GM21367 (cell line): ENCODE measurements at regions not wholly inside any gene's neighbourhood (a gene's known extent, or its start where the extent isn't known, plus 50 kb on each side); places are given as distances from the start of the nearest gene placed in this dataset.
"Not testable (repeated sequence)": the region's sequence is repeated elsewhere in the genome, so short reads cannot be mapped to it uniquely, and the experiment has no call there.

Experiments used
- ATAC-seq: cut with Tn5 transposase; IDR thresholded peaks from one replicate; pipeline ENCODE4 v1.9.1; 2021; ENCODE audit not compliant: unreplicated experiment

- no peak for ATAC-seq
Observed at GRCh38 chr2:122523143-122523542, 767.7 kb downstream of the TSN start.

GRCh38 chr2:122523981-122524380 lies 768.5 kb downstream of the TSN start:
- no peak for ATAC-seq

DNA sequence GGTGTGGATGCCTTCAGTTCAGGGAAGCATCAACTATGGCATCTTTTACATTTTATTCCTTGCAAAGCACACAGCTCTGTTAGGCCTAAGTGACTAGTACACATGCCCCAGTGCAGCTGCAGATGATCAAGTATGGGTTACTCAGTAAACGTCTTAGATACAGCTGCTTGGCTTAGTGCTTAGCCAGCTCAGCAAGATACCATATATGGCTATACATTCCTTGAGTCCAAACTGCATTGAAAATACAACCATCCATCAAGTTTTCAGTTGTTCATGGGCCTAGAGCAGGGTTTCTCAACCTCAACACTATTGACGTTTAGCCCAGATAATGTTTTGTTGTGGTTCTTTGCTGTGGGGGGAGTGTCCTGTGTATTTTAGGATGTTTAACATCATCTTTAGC lies 769.9 kb downstream of the TSN start:
- ATAC-seq = no peak

GRCh38 chr2:122528061-122528460 lies 772.6 kb downstream of the TSN start:
- no peak for ATAC-seq

DNA sequence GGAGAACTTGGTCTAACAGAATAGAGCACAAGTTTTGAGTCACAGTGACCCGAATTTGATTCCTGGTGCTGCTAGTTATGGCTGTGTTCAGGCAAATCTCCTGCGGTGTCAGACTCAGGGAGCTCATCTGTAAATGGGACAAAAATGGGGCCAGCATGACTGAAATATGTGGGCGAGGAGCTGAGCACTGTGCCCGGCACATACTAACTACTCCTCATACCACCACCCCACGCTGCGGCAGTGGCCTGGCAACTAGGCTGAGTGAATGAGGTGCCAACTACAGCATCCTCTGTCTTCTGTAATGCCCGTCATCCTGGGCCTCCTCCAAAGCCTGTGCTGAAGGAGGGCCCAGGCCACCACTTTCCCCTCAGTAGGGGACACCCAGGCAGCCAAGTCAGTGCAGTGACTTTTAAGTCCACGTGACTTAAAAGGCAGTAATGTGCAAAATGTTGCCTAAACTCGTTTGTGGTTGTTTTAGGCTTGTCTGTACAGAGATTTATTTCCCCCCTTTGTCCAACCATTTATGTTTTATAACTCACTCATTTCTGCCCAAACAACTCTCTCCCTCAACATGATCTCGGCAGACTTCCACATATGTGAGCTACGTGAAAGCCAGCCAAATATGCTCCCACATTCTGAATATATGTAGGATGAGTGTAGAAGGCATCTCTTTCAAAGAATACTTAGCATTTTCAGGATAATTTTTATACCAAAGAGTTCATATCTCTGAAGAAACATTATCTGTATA lies 773.7 kb downstream of the TSN start:
- no peak for ATAC-seq

- ATAC-seq = no peak
Observed at GRCh38 chr2:122530814-122531213, 775.4 kb downstream of the TSN start.

- no peak for ATAC-seq
Observed at GRCh38 chr2:122531290-122532071, 776.0 kb downstream of the TSN start.

DNA sequence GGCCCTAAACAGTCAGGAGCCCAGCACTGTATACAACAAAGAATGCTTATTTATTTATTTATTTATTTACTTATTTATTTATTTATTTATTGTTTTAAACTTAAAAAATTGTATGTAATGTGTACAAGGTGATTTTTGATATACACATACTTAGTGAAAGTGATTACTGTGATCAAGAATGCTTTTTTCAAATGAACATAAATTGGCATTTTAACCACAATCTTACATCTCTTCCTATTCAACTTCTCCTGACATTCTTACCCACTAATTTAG lies 776.6 kb downstream of the TSN start:
- no peak for ATAC-seq

- ATAC-seq = no peak
Observed at GRCh38 chr2:122532481-122532880, 777.0 kb downstream of the TSN start.

DNA sequence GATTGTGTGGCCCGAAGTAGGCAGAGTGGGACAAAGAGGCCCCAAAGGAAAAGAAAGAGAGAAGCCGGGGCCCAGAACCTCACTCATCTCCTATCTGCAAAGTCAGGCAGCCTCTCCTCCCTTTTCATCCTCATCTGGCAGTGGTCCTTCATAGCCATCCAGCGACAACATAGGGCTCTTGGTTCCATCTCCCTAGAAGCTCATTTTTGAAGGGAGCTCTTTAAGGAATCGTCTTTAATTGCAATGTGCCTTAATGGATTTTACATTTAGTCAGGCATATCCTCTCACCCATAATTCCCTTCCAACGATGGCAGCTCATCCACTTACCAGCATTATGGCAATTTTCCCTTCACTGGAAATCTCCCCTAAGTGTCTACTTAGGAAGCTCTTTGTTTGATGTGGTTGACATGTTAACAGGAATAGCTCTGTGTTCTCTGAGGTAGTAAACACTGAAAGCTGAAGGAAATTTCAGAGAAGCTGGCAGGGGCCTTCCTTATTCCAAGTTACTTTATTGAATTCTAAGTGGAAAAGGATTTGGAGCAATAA lies 780.6 kb downstream of the TSN start:
- ATAC-seq = no peak

DNA sequence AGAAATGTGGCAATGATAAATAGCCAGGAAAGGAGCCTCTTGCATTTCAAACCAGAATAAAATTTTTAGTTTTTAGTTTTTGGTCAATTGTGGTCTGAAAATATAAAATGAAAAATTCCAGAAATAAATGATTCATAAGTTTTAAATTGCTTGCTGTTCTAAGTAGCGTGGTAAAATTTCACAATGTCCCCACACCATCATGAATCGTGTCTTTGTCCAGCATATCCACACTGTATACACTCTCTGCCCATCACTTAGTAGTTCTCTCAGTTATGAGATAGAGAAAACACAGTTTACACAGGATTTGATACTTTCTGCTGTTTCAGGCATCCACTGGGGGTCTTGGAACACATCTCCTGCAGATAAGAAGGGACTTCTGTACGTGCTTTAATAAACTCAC lies 783.9 kb downstream of the TSN start:
- no peak for ATAC-seq

DNA sequence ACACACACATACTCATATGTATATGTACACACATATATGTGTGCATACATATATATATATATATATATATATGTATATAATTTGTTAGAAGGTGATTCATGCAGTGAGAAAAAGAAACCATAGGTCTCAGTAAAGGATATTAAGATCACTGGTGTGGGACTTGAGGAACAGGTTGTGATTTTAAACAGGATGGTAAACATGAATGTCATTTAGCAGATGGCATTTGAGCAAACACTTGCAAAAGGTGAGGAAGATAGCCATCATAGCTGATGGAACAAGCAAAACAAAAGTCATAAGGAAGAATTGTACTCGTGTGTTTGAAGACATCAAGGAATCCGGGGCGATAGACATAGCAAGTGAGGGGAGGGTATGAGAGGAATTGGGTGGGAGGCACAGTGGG lies 784.5 kb downstream of the TSN start:
- ATAC-seq = no peak

DNA sequence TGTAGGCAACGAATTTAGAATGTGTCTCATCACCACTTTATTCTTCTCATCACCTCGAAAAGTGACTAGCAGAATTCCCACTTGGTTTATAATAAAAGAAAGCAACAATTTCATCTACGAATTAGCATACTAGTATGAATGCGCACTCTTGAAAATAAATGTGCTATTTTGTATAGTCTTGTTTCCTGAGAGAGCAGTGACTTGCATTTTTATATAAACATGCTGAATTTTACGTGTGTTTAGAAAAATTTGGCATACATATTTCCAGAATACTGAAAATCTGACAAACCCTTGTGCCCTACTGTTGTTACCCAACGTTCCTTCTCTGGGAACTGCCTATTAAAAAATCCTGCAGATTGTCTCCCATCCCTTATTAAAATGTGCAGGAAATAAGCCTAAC lies 786.8 kb downstream of the TSN start:
- ATAC-seq = no peak

DNA sequence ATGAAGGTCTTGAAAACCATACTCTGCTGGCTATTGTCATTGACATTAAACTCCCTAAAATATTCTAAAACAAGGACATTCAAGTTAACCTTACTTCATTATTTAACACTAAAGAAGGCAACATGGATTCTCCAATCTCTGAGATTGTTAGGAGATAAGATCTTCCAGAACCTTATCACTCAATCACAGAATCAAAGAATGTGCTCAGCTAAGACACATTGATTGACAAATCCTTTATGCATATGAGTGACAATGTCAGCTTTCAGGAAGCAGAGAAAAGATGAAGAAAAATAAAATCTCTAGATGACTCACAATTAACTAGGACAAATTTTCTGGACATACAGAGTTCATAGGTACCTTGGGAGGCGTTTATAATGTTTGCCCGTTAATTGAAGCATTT lies 787.2 kb downstream of the TSN start:
- no peak for ATAC-seq

DNA sequence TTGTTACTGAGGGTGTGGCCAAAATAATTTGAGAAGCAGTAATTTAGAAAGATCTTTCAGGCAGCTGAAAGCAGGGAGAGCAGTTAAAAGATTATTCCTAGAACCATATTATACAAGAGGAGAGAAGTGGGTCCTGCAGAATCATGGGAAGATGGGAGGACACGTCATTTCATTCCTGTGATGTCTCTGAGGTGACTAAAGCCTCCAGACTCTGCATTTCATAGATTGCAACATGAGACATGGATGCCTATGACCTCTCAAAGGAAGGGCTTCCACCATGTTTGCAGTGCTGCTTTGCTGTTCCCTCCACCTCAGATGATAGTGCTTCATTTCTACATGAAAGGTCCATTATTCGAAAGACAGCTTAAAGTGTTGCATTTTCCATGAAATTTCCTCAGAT lies 788.4 kb downstream of the TSN start:
- ATAC-seq = no peak

GRCh38 chr2:122545821-122546220 lies 790.4 kb downstream of the TSN start:
- no peak for ATAC-seq

DNA sequence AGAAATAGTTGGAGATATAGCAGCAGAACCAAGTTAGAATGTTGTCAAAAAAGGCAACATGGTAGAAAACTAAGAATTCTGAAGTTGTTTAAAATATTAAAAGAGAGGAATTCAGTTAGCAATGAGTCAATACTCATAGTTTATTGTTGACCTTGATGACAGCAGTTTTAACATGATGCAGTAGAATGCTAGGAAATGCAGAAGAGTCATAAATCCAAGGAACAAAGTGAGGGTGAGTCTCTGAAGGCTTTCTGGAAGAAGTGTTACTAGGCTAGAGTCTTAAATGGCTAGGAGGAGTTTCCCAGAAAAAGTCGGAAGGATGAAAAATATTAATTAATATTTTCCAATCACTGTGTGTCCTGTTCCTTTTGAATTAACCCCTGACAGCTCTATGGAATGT lies 807.3 kb downstream of the TSN start:
- ATAC-seq = no peak

DNA sequence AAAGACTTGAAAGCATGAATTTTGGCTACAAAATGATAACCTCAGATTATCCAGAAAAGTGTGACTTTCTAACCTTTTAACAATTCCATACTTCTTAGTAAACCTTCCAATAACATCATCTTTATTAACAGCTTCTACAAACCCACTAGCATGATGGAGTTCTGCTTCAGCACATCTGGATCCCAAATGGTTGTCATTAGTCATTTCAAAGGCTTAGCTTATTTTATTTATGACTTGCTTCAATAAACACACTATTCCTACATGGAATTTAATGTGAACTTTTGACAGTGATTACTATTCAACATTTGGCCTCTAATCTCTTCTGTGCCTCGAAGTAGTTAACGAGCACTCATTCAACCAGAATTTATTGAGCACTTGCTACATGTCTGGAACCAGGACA lies 808.3 kb downstream of the TSN start:
- ATAC-seq = no peak

GRCh38 chr2:122564843-122565242 lies 809.4 kb downstream of the TSN start:
- ATAC-seq = no peak

DNA sequence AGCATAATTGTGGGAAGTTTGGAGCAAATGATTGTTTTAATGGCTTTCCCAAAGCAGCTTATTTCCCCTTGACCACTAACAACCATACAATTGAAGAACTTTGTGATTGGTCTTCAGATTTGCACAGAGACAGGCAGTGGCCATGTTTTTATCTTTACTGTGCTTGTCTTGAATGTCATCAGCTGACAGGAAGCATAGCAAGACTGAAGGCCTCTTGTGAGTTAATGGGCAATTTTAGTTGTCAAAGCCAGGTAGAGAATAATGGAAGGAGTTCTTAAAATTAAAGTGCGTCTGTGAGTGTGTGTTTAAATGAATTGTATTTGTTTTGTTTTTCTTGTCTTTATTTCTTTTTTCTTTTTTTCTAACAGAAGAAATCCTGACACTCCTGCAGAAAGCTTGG lies 809.9 kb downstream of the TSN start:
- no peak for ATAC-seq

DNA sequence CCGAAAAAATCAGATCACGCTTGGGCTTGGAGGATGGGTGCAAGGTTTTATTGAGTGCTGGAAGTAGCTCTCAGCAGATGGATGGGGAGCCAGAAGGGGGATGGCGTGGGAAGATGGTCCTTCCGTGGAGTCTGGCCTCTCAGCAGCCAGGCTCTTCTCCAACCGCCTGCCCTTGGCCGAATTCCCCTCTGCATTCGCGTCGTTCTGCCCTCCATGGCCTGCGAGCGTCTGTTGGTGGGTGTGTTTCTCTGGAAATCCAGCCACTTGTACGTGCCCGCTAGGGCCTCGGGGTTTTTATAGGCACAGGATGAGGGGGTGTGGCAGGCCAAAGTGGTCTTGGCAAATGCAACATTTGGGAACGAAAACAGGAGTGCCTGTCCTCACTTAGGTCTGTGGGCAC lies 815.2 kb downstream of the TSN start:
- no peak for ATAC-seq

DNA sequence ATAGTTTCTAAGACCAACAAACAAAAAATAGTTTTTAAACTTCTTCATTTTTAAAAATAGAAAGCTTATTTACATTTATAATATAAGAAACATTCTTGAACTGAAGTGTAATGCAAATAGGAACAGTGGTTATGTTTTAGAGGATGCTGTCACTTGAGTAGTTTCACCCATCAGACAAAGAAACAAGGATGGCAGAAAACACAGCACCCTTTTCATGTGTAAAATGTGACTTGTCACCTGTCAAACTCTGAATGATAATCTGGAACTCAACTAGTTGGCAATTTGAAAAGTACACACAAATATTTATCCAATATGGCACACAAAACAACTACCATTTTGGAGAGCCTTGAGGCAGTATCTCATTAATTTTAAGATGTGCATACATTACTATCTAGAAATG lies 816.0 kb downstream of the TSN start:
- not testable (repeated sequence) for ATAC-seq

DNA sequence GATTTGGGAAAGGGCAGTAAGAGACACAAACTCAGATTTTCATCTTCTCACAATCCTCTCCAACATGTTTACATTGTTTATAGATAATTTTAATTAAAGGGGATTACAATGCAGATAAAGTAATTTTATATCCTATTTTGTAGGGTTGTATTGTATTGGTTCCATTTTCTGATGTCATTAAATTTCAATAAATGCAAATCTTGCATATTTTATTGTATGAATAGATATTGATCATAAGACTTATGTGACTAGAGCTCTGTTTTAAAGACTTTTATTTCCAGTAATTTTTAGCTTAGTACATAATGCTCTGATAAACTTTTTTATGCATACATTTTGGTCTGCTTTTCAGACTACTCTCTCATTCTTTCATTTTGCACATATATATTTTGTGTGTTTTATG lies 819.6 kb downstream of the TSN start:
- ATAC-seq = no peak
